ENCODE measurements at regions not wholly inside any gene's neighbourhood (a gene's known extent, or its start where the extent isn't known, plus 50 kb on each side); places are given as distances from the start of the nearest gene placed in this dataset.
"Not testable (repeated sequence)": the region's sequence is repeated elsewhere in the genome, so short reads cannot be mapped to it uniquely, and the experiment has no call there.

- H3K9me3 Mint-ChIP-seq (ENCODE audit: unreplicated experiment), result no peaks in the 10 kb centered on the region
- peaks cover 2% of the 10 kb centered on the region for H3K27me3 Mint-ChIP-seq (ENCODE audit: unreplicated experiment)
- DNase-seq (ENCODE audit: low spot score), result no peak
- no peak for TF ChIP-seq CTCF (IDR thresholded peaks at IDR 0.05; ENCODE audit: unreplicated experiment)
- H3K36me3 Mint-ChIP-seq (ENCODE audit: low read depth, unreplicated experiment), result no peaks in the 10 kb centered on the region
- no peaks in the 10 kb centered on the region for H3K4me1 Mint-ChIP-seq (ENCODE audit: unreplicated experiment)
- no peak overlapping the region for H3K4me3 Mint-ChIP-seq (ENCODE audit: unreplicated experiment)
- no peak overlapping the region for H3K27ac Mint-ChIP-seq (ENCODE audit: unreplicated experiment)
Measured at GRCh38 chr5:68849906-68850305, 243.9 kb upstream of the SLC30A5 start.

- DNase-seq (ENCODE audit: low spot score), result no peak
- H3K27me3 Mint-ChIP-seq (ENCODE audit: unreplicated experiment), result peaks cover 1% of the 10 kb centered on the region
- H3K4me1 Mint-ChIP-seq (ENCODE audit: unreplicated experiment), result no peaks in the 10 kb centered on the region
- TF ChIP-seq CTCF (IDR thresholded peaks at IDR 0.05; ENCODE audit: unreplicated experiment), result no peak
- no peaks in the 10 kb centered on the region for H3K36me3 Mint-ChIP-seq (ENCODE audit: low read depth, unreplicated experiment)
- no peaks in the 10 kb centered on the region for H3K9me3 Mint-ChIP-seq (ENCODE audit: unreplicated experiment)
- no peak overlapping the region for H3K27ac Mint-ChIP-seq (ENCODE audit: unreplicated experiment)
- H3K4me3 Mint-ChIP-seq (ENCODE audit: unreplicated experiment), result no peak overlapping the region
Measured at GRCh38 chr5:68861099-68861498, 232.7 kb upstream of the SLC30A5 start.

GRCh38 chr5:68862560-68862959, 231.3 kb upstream of the SLC30A5 start:
- H3K27ac Mint-ChIP-seq (ENCODE audit: unreplicated experiment), result no peak overlapping the region
- H3K9me3 Mint-ChIP-seq (ENCODE audit: unreplicated experiment), result no peaks in the 10 kb centered on the region
- no peaks in the 10 kb centered on the region for H3K36me3 Mint-ChIP-seq (ENCODE audit: low read depth, unreplicated experiment)
- DNase-seq (ENCODE audit: low spot score), result no peak
- no peak for TF ChIP-seq CTCF (IDR thresholded peaks at IDR 0.05; ENCODE audit: unreplicated experiment)
- no peak overlapping the region for H3K4me3 Mint-ChIP-seq (ENCODE audit: unreplicated experiment)
- no peaks in the 10 kb centered on the region for H3K4me1 Mint-ChIP-seq (ENCODE audit: unreplicated experiment)
- H3K27me3 Mint-ChIP-seq (ENCODE audit: unreplicated experiment), result peaks cover 1% of the 10 kb centered on the region

- H3K9me3 Mint-ChIP-seq (ENCODE audit: unreplicated experiment); H3K27ac Mint-ChIP-seq (ENCODE audit: unreplicated experiment); H3K4me3 Mint-ChIP-seq (ENCODE audit: unreplicated experiment); DNase-seq (ENCODE audit: low spot score); H3K27me3 Mint-ChIP-seq (ENCODE audit: unreplicated experiment); H3K4me1 Mint-ChIP-seq (ENCODE audit: unreplicated experiment); H3K36me3 Mint-ChIP-seq (ENCODE audit: low read depth, unreplicated experiment): not testable (repeated sequence)
Measured at GRCh38 chr5:68865192-68865591, 228.6 kb upstream of the SLC30A5 start.

GRCh38 chr5:68872088-68872839, 221.6 kb upstream of the SLC30A5 start:
- no peak for TF ChIP-seq CTCF (IDR thresholded peaks at IDR 0.05; ENCODE audit: unreplicated experiment)
- Mint-ChIP-seq H3K4me1 (ENCODE audit: unreplicated experiment) (no peaks in the 10 kb centered on the region), H3K36me3 (ENCODE audit: low read depth, unreplicated experiment) (no peaks in the 10 kb centered on the region), H3K27ac (ENCODE audit: unreplicated experiment) (no peak overlapping the region), H3K9me3 (ENCODE audit: unreplicated experiment) (no peaks in the 10 kb centered on the region), H3K27me3 (ENCODE audit: unreplicated experiment) (no peaks in the 10 kb centered on the region), H3K4me3 (ENCODE audit: unreplicated experiment) (no peak overlapping the region)
- no peak for DNase-seq (ENCODE audit: low spot score)
